MM.1S (cell line): ENCODE measurements at regions not wholly inside any gene's neighbourhood (a gene's known extent, or its start where the extent isn't known, plus 50 kb on each side); places are given as distances from the start of the nearest gene placed in this dataset.
A peak's percentile ranks its signal among the peaks of the same experiment; 100 is the strongest.
"Not testable (repeated sequence)": the region's sequence is repeated elsewhere in the genome, so short reads cannot be mapped to it uniquely, and the experiment has no call there.

Source experiments
- DNase-seq: peaks from one replicate; pipeline ENCODE4 v3.0.0-alpha.2; 2015
- H2AFZ ChIP-seq: fragments of 300-600 bp; sonication (generic); 2 replicates; pipeline ENCODE4 v1.6.0; 2016; ENCODE audit warnings: antibody characterized with exemption, low read length
- H3F3A ChIP-seq: fragments of 300-600 bp; sonication (generic); 2 replicates; pipeline ENCODE4 v1.6.1; 2016; ENCODE audit warnings: mild to moderate bottlenecking, antibody characterized with exemption, low read length, moderate library complexity, mixed read lengths; ENCODE audit not compliant: insufficient read depth
- H3K27ac ChIP-seq: fragments of 300-600 bp; sonication (generic); 2 replicates; pipeline ENCODE4 v1.5.1; 2016; ENCODE audit warnings: mild to moderate bottlenecking, low read length
- H3K27me3 ChIP-seq: fragments of 300-600 bp; sonication (generic); replicated peaks from 2 replicates; pipeline ENCODE4 v1.6.0; 2016; ENCODE audit warnings: low read length; ENCODE audit not compliant: insufficient read depth
- H3K36me3 ChIP-seq: fragments of 300-600 bp; sonication (generic); replicated peaks from 2 replicates; pipeline ENCODE4 v1.6.1; 2016; ENCODE audit warnings: mild to moderate bottlenecking, low read length, mixed read lengths; ENCODE audit not compliant: insufficient read depth
- H3K4me1 ChIP-seq: fragments of 300-600 bp; sonication (generic); 2 replicates; pipeline ENCODE4 v1.6.1; 2016; ENCODE audit warnings: low read length, mixed read lengths
- H3K4me2 ChIP-seq: fragments of 300-600 bp; sonication (generic); 2 replicates; pipeline ENCODE4 v1.6.0; 2016; ENCODE audit warnings: low read depth, low read length
- H3K4me3 ChIP-seq: fragments of 300-600 bp; sonication (generic); 2 replicates; pipeline ENCODE4 v1.5.1; 2016; ENCODE audit warnings: low read length, mixed read lengths
- H3K79me2 ChIP-seq: fragments of 300-600 bp; sonication (generic); 2 replicates; pipeline ENCODE4 v1.6.1; 2016; ENCODE audit warnings: mixed run types, low read length, mixed read lengths
- H3K9ac ChIP-seq: fragments of 300-600 bp; sonication (generic); 2 replicates; pipeline ENCODE4 v1.6.1; 2016; ENCODE audit warnings: low read length, mixed read lengths
- H3K9me2 ChIP-seq: fragments of 300-600 bp; sonication (generic); replicated peaks from 2 replicates; pipeline ENCODE4 v1.6.1; 2016; ENCODE audit warnings: mild to moderate bottlenecking, low read length, mixed read lengths; ENCODE audit not compliant: insufficient read depth
- H3K9me3 ChIP-seq: fragments of 300-600 bp; sonication (generic); replicated peaks from 2 replicates; pipeline ENCODE4 v1.6.1; 2016; ENCODE audit warnings: mild to moderate bottlenecking, low read length, mixed read lengths; ENCODE audit not compliant: insufficient read depth
- H4K20me1 ChIP-seq: fragments of 300-600 bp; sonication (generic); 2 replicates; pipeline ENCODE4 v1.6.1; 2016; ENCODE audit warnings: mild to moderate bottlenecking, low read length, moderate library complexity, mixed read lengths; ENCODE audit not compliant: insufficient read depth
- EZH2 ChIP-seq: fragments of 300-600 bp; sonication (generic); optimal IDR thresholded peaks from 2 replicates; pipeline ENCODE3; 2017; ENCODE audit warnings: low read depth, mild to moderate bottlenecking, antibody characterized with exemption, low read length, mixed read lengths
- EZH2phosphoT487 ChIP-seq: fragments of 300-600 bp; sonication (generic); IDR thresholded peaks from 2 replicates; pipeline ENCODE4 v1.6.1; 2018; ENCODE audit warnings: antibody characterized with exemption, low read length
- TF ChIP-seq, protein P1 (sequence below): fragments of 300-600 bp; sonication (generic); IDR thresholded peaks from 2 replicates; pipeline ENCODE4 v1.5.1; 2016; ENCODE audit warnings: antibody characterized with exemption, low read length, mixed read lengths

DNA sequence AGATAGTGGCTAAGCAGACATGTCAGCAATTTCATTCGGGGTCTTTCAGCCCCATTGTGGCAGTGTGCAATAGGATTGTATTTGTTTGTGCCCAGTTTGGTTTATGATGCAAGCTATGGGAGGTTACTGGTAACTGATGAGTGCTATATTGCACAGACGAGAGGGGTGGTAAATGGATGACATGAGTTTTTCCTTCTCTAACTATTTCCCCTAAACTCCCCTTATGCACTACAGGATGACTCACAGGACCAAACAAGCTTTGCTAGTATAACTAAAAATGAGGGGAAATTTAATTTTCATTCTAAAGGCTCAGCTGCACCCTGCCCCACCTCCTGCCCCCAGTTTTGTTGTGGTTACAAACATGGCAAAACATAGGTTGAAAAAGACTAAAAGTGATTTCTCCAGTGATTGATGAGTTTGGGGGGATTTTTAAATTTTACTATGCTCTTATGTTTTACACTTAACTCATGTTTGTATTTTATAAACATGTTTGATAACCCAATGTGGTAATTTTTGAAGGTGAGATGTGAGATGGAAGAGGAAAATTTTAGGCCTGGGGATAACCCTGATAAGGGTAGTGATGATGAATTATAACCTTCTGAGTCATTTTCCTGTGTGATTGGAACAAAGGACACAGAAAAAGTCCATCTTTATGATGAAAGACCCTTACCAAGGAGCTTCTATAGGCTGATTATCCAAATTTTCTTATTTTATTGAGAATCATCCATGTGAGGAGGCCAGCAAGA lies 60.8 kb upstream of the NAMPT start:
- H3K4me3 ChIP-seq: no peak overlapping the region; the same call in 1 of the 2 replicates
- H3K4me2 ChIP-seq: peak overlapping the region; percentile 72
- H3K27ac ChIP-seq: peak overlapping the region; percentile 94

DNA sequence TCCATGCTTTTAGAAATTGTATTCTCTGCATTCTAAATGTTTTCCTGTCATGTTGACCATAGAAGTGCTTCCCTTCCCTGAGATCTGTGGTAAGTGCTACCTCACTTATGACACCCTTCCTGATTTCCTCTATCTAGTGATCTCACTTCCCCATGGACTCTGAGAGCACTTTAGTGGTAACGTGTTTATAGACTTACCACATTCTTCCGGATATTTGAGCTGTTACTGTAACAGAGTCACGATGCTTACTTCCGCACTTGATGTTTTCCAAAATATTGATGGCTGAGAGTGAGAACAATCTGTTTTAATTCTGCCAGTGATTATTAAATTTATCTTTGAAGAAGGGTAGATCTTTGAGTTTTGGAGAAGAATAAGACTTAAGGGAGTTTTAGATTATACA lies 60.1 kb upstream of the NAMPT start:
- H3K4me1 ChIP-seq: peaks cover 33% of the 10 kb centered on the region
- DNase-seq: no peak
- H3K9ac ChIP-seq: no peak overlapping the region
- H3K9me3 ChIP-seq: no peaks in the 10 kb centered on the region
- TF ChIP-seq, protein P1, sequence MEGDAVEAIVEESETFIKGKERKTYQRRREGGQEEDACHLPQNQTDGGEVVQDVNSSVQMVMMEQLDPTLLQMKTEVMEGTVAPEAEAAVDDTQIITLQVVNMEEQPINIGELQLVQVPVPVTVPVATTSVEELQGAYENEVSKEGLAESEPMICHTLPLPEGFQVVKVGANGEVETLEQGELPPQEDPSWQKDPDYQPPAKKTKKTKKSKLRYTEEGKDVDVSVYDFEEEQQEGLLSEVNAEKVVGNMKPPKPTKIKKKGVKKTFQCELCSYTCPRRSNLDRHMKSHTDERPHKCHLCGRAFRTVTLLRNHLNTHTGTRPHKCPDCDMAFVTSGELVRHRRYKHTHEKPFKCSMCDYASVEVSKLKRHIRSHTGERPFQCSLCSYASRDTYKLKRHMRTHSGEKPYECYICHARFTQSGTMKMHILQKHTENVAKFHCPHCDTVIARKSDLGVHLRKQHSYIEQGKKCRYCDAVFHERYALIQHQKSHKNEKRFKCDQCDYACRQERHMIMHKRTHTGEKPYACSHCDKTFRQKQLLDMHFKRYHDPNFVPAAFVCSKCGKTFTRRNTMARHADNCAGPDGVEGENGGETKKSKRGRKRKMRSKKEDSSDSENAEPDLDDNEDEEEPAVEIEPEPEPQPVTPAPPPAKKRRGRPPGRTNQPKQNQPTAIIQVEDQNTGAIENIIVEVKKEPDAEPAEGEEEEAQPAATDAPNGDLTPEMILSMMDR: no peak
- TF ChIP-seq EZH2: no peak
- TF ChIP-seq EZH2phosphoT487: no peak
- H3K27me3 ChIP-seq: no peaks in the 10 kb centered on the region
- no peaks in the 10 kb centered on the region for H4K20me1 ChIP-seq
- no peak overlapping the region for H3K4me3 ChIP-seq
- H3F3A ChIP-seq: peaks cover 26% of the 10 kb centered on the region
- no peaks in the 10 kb centered on the region for H3K9me2 ChIP-seq
- H2AFZ ChIP-seq: no peak overlapping the region
- H3K27ac ChIP-seq: no peak overlapping the region
- H3K4me2 ChIP-seq: no peak overlapping the region
- no peaks in the 10 kb centered on the region for H3K36me3 ChIP-seq
- H3K79me2 ChIP-seq: no peaks in the 10 kb centered on the region

More for the DNA sequence above, 60.8 kb upstream of the NAMPT start:
- H3K27me3 ChIP-seq: no peaks in the 10 kb centered on the region
- H3K9ac ChIP-seq: peak overlapping the region; percentile 82
- TF ChIP-seq EZH2: no peak
- no peaks in the 10 kb centered on the region for H3K9me2 ChIP-seq
- no peak for DNase-seq
- H3K4me1 ChIP-seq: peaks cover 40% of the 10 kb centered on the region
- H3K9me3 ChIP-seq: no peaks in the 10 kb centered on the region
- no peak overlapping the region for H2AFZ ChIP-seq
- H3K36me3 ChIP-seq: no peaks in the 10 kb centered on the region
- no peaks in the 10 kb centered on the region for H4K20me1 ChIP-seq
- H3F3A ChIP-seq: peaks cover 26% of the 10 kb centered on the region
- H3K79me2 ChIP-seq: no peaks in the 10 kb centered on the region

DNA sequence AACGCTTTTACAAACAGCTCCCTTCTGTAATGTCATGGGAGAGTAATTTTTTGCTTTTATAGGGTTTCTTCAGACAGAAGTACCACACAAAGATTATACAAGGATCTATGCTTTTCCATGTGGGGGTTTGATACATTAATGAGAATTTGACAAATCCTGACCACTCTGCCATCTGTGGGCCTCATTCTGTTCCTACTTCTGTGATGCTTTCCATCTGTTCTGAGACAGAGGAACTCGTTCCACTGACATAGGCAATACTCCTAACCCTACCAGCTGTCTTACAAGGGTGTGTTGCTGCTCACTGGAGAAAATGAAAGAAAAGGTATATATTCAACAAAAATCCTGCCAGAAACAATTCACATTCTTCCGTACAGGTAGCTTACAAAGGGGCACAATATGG lies 59.4 kb upstream of the NAMPT start:
- H3K4me2 ChIP-seq: no peak overlapping the region
- no peaks in the 10 kb centered on the region for H3K9me3 ChIP-seq
- H3K36me3 ChIP-seq: no peaks in the 10 kb centered on the region
- no peaks in the 10 kb centered on the region for H3K9me2 ChIP-seq
- no peak overlapping the region for H3K9ac ChIP-seq
- peaks cover 29% of the 10 kb centered on the region for H3K4me1 ChIP-seq
- H3F3A ChIP-seq: peaks cover 26% of the 10 kb centered on the region
- H3K27me3 ChIP-seq: no peaks in the 10 kb centered on the region
- TF ChIP-seq, protein P1: no peak
- TF ChIP-seq EZH2phosphoT487 (no peak), EZH2 (no peak)
- H3K4me3 ChIP-seq: no peak overlapping the region
- no peaks in the 10 kb centered on the region for H3K79me2 ChIP-seq
- H4K20me1 ChIP-seq: no peaks in the 10 kb centered on the region
- DNase-seq: no peak
- H2AFZ ChIP-seq: no peak overlapping the region
- no peak overlapping the region for H3K27ac ChIP-seq

DNA sequence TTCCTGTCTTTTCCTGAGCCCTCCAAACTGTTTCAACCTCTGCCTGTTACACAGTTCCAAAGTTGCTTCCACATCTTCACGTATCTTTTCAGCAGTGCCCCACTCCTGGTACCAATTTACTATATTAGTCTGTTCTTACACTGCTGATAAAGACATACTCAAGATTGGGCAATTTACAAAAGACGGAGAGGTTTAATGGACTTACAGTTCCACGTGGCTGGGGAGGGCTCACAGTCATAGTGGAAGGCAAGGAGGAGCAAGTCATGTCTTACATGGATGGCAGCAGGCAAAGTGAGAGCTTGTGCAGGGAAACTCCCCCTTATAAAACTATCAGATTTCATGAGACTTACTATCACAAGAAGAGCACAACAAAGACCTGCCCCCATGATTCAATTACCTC lies 57.3 kb upstream of the NAMPT start:
- not testable (repeated sequence) for DNase-seq, H3K4me3 ChIP-seq

DNA sequence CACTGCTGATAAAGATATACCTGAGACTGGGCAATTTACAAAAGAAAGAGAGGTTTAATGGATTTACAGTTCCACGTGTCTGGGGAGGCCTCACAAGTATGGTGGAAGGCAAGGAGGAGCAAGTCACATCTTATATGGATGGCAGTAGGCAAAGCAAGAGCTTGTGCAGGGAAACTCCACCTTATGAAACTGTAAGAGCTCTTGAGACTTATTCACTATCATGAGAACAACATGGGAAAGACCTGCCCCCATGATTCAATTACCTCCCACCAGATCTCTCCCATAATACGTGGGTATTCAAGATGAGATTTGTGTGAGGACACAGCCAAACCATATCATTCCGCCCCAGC lies 55.4 kb upstream of the NAMPT start:
- H3K27me3 ChIP-seq, H3K9me2 ChIP-seq, H2AFZ ChIP-seq, H3K79me2 ChIP-seq, DNase-seq, H3K4me2 ChIP-seq, H3K4me3 ChIP-seq, H3K27ac ChIP-seq, H3F3A ChIP-seq, H4K20me1 ChIP-seq, H3K36me3 ChIP-seq, H3K4me1 ChIP-seq, H3K9ac ChIP-seq, H3K9me3 ChIP-seq: not testable (repeated sequence)

More for the DNA sequence above, 57.3 kb upstream of the NAMPT start:
- peaks cover 14% of the 10 kb centered on the region for H3F3A ChIP-seq
- H4K20me1 ChIP-seq, H3K9me3 ChIP-seq, H3K9ac ChIP-seq, H3K9me2 ChIP-seq, H2AFZ ChIP-seq, H3K79me2 ChIP-seq, H3K36me3 ChIP-seq, H3K4me2 ChIP-seq, H3K27me3 ChIP-seq, H3K27ac ChIP-seq: not testable (repeated sequence)
- peaks cover 18% of the 10 kb centered on the region for H3K4me1 ChIP-seq
